ENCODE measurements at regions not wholly inside any gene's neighbourhood (a gene's known extent, or its start where the extent isn't known, plus 50 kb on each side); places are given as distances from the start of the nearest gene placed in this dataset.

GRCh38 chr9:28050046-28050445 lies 476.8 kb upstream of the C9orf72 start:
- TF ChIP-seq, protein P1, sequence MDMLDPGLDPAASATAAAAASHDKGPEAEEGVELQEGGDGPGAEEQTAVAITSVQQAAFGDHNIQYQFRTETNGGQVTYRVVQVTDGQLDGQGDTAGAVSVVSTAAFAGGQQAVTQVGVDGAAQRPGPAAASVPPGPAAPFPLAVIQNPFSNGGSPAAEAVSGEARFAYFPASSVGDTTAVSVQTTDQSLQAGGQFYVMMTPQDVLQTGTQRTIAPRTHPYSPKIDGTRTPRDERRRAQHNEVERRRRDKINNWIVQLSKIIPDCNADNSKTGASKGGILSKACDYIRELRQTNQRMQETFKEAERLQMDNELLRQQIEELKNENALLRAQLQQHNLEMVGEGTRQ (IDR thresholded peaks at IDR 0.05; ENCODE audit: low read length): no peak
- TF ChIP-seq HDAC2 (IDR thresholded peaks at IDR 0.05; ENCODE audit: borderline replicate concordance in 1 of 2, low read depth in 2 of 2, low read length in 2 of 2) (no peak), EP300 (IDR thresholded peaks at IDR 0.05; ENCODE audit: borderline replicate concordance in 1 of 2, low read depth in 2 of 2, low read length in 2 of 2) (no peak), POLR2AphosphoS5 (IDR thresholded peaks at IDR 0.05; ENCODE audit: low read depth, low read length) (no peak), EZH2 (IDR thresholded peaks at IDR 0.05; ENCODE audit: low read depth, low read length, severe bottlenecking) (no peak), RAD21 (IDR thresholded peaks at IDR 0.05 in 1 of 2, conservative IDR thresholded peaks at IDR 0.05 in 1 of 2; ENCODE audit: low read depth in 2 of 2, low read length in 2 of 2) (no peak), POLR2A (IDR thresholded peaks at IDR 0.05; ENCODE audit: control extremely low read depth in 1 of 2, low read depth in 2 of 2, low read length in 2 of 2) (no peak), MAX (IDR thresholded peaks at IDR 0.05) (no peak), CBX5 (IDR thresholded peaks at IDR 0.05; ENCODE audit: low read depth, low read length) (no peak), SIRT6 (IDR thresholded peaks at IDR 0.05; ENCODE audit: low read length) (no peak)
- TF ChIP-seq, protein P2, sequence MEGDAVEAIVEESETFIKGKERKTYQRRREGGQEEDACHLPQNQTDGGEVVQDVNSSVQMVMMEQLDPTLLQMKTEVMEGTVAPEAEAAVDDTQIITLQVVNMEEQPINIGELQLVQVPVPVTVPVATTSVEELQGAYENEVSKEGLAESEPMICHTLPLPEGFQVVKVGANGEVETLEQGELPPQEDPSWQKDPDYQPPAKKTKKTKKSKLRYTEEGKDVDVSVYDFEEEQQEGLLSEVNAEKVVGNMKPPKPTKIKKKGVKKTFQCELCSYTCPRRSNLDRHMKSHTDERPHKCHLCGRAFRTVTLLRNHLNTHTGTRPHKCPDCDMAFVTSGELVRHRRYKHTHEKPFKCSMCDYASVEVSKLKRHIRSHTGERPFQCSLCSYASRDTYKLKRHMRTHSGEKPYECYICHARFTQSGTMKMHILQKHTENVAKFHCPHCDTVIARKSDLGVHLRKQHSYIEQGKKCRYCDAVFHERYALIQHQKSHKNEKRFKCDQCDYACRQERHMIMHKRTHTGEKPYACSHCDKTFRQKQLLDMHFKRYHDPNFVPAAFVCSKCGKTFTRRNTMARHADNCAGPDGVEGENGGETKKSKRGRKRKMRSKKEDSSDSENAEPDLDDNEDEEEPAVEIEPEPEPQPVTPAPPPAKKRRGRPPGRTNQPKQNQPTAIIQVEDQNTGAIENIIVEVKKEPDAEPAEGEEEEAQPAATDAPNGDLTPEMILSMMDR (IDR thresholded peaks at IDR 0.05; ENCODE audit: control extremely low read depth in 1 of 3, insufficient read depth in 1 of 3, low read depth in 1 of 3, low read length in 3 of 3): no peak
- TF ChIP-seq, protein P3, sequence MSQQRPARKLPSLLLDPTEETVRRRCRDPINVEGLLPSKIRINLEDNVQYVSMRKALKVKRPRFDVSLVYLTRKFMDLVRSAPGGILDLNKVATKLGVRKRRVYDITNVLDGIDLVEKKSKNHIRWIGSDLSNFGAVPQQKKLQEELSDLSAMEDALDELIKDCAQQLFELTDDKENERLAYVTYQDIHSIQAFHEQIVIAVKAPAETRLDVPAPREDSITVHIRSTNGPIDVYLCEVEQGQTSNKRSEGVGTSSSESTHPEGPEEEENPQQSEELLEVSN (IDR thresholded peaks at IDR 0.05): no peak
